Suppressor macrophage treated with lipopolysaccharide for 4 hours (primary cell): ENCODE measurements at regions not wholly inside any gene's neighbourhood (a gene's known extent, or its start where the extent isn't known, plus 50 kb on each side); places are given as distances from the start of the nearest gene placed in this dataset.

Experiments used
- DNase-seq: peaks from one replicate; pipeline ENCODE4 v3.0.0-alpha.2; 2020

DNA sequence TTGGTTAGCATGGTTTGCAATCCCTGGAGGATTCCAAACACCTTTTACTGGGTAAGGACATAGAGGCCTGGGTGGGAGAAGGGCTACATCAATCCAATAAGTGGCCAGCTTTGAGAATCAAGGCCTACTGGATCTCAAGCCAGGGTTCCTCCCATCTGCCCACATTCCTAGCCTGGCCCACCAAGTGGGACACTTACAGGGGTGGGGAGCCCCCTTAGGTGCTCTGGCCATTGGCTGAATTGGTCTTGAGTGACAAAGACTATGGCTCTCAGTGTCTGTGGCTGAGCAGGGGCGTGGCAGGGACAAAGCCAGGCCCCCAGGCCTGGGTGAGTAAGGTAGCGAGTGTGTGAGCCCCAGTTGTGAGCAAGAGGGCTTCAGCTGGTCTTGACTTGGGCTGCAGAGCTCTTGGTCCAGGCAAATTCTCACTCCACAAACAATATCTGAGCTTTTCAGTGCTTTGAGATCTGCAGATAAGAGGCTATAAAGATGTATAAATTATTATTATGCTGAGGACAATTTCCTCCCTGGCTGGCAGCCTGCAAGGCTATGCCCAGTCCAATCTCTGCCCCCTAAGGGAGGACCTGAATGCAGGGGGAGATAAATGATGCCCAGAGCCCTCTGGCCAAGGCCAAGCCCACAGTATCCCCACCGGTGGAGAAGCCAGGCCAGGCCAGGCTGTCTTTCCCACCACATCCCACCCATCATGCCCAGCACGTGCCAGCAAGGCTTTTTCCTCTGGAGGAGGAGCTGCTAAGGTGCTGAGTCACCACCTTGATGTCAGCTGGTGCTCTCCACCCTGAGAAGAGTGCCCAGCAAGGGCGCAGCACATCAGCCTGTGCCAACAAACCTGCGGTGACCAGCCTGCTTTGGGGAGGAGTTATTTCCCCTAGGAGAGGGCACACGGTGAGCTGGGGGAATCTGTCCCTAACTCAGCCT, 80.7 kb upstream of the DUSP5 start:
- no peak for DNase-seq

DNA sequence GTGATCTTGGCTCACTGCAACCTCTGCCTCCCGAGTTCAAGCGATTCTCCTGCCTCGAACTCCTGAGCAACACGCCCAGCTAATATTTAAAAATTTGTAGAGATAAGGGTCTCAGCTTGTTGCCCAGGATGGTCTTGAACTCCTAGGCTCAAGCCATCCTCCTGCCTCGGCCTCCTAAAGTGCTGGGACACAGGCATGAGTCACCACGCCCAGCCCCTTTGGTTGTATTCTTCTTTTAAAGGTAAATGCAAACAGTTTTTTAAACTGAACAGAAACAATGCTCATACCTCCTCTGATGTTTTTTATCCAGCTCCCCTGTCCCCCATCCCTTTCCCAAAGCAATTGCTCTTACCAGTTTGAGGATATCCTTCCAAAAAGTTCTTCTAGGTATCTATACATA, 79.5 kb upstream of the DUSP5 start:
- no peak for DNase-seq

DNA sequence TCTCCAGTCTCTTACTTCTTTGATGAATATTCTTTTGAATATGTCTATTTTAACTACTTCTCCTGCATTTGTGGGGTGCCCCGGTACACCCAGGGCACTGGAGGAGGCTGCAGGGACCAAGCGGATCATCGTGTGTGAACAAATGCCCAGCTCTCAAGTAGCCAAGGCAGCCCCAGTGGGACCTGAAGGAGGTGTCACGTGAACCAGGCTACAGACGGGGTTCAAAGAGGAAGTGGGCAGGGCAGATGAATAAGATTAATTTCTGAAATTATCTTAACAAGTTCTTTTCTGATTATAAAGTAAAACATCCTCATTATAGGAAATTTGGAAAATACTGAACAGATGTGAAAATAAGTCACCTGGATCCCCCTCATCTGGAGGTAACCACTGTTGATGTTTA, 78.4 kb upstream of the DUSP5 start:
- DNase-seq, result no peak

DNA sequence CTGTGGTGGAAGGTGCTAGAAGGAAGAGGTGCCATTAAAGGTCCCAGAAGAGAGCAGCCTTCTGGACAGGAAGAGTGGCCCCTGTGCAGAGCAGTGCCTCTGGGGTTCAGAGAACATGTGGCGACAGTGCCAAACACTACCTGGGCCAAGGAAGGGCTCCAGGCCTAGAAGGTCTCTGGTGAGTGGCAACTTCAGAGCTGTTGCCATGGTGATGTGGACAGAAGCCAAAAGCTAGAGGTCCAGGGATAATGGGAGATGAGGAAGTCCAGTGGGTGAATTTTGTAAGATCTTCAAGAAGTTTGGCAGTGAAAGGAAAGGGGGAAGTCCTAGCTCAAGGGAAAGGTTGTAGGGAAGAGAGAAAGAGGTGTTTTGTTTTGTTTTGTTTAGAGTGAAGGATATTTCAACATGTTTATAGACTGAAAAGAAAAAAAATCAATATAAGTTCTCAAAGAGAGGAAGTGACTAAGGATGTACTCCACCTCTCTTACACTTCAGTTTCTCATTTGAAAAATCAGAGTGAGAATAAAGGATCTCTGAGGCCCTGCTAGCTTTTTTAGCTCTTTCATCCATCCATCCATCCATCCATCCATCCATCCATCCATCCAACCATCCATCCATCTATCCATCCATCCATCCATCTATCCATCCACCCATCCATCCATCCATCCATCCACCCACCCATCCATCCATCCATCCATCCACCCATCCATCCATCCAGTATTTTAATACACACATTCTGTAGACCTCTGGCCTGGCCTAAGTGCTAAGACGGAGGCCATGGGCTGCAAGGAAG, 77.1 kb upstream of the DUSP5 start:
- peak; percentile 68 for DNase-seq

DNA sequence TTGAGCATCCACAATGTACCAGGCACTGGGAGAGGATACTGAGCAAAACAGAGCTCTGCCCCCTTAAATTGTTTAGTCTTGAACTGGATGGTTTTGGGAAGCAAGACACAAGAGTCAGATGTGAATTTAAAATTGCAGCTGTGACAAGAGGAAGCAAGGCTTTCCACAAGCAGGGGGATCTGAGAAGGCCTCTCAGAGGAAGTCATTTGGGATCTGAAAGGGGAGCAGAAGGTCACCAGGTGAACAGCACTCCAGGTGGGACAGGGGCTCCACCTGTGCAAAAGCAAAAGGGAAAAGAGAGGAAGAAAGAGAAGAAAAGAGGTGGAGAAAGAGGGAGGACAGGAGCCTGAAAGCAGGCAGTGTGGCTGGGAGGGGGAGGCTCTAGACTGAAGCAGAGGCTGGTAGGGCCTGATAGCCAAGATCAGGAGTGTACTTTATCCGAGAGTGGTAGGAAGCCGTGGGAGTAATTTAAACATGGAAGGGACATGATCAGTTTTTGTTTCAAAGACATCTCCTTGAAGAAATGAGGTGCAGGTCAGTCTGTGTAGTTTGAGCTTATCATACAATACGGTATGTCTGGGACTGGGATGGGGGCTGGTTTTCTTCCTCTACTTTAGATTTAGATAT, 76.1 kb upstream of the DUSP5 start:
- DNase-seq, result no peak

DNA sequence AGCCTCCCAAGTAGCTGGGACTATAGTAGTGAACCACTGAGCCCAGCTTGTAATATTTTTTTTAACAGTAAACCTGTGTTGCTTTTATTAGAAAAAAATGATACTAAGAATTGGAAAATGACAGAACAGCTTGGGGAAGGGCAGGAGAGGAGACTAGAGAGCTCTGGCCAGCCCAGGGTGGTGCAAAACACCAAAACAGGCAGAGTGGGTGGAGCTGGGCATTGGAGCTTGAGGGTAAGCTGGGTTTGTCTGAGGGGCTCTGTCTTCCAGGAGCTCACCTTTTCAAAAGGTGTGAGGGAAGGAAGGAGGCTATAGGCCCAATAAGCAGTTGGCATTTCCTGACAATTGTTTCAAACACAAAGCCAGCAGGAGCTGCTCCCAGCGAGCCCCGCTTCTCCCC, 75.2 kb upstream of the DUSP5 start:
- DNase-seq, result no peak

DNA sequence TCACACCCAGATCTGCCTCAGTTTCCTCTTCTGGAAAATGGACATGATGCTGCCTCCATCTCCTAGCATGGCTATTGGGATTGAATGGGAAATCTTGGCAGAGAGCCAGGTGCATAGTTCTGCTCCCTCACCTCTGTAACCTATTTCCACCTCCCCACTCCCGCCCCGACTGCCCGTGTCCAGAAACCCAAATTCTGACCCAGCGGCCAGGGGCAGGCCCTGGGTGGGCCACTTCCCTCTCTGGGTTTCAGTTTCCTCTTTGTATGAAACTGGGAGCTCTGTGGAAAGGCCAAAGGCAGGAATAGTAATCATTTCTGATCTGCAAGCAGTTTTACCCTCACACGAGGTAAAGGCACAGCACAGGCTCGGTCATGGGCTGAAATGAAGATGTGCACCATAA, 74.1 kb upstream of the DUSP5 start:
- peak; percentile 92 for DNase-seq

DNA sequence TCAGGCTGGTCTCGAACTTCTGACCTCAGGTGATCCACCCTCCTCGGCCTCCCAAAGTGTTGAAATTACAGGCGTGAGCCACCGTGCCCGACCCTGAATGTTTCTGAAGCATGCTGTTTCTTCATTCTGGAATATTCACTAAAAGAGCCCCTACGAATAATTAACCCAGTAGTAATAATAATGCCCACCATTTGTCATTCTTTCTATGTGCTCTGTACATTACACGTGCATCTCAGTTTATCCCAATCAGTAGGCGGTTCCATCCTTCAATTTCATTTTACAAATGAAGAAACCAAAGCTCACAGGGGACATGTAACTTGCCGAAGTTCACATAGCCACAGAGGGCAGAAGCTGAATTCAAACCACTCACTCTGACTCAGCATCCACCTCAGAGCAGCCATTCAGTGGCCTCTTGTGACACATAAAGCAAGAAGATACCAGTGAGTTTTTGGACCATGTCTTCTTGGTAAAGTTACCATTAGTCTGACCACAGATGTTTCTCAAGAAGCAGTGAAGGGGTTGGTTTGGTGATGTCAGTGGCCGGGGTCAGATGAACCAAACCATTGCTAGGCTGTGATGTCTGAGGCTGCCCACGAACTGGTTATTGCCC, 71.9 kb upstream of the DUSP5 start:
- DNase-seq, result peak; percentile 95

DNA sequence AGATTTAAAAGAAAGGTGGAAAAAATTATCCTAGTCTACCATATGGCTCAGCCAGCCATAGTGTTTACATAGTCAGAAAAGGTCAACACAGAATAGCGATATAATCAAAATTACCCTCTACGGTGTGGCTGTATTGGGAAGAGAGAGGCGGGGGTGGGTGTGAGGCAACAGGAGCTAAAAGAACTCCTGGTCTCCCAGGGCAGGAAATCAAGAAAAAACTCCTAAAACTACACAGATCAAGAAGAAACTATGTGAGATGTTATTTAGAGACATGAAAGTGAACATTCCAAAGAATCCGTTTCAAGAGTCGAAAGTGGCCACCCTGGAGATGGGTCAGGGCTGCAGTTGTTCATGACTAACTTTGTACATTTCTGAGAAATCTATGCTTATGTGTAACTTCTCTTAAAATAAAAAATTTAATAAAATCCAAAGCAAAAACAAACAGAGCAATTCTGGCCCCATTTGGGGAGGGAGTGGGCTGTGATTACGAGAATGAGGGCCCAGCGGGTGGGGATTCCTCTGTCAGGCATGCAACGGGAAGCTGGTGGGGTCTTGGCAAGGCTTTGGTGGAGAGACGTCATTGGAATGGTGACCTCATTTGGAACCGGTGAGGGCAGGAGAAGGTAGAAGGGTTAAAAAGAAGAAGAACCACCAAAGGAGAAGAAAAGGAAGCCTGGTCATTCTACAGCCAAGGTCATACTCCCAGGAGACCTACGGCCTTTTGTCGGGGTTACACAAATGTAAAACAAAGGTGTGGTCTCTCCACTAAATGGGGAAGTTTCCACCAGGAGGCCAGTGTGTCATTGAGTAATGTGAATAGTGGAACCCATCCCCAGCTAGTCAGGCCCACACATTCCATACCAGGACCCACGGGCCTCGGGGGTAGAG, 71.2 kb upstream of the DUSP5 start:
- peak; percentile 69 for DNase-seq

DNA sequence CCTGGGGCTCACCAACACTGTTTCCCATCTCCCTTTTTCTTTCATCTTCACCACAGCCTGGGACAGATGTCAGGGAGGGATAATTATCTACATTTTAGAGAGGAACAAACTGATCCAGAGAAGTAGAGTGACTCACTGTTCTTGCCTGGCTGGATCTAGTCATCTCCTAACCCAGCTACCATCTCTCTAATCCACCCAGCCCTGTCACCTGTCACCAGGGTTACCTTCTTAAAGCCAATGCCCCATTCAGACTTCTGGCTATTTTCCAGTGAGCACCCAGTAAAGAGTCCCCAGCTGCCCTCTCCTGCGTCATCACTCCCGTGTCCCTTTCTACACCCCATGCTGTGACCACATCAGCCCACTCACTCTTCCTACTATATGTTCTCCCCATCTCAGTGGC, 68.4 kb upstream of the DUSP5 start:
- DNase-seq, result no peak

DNA sequence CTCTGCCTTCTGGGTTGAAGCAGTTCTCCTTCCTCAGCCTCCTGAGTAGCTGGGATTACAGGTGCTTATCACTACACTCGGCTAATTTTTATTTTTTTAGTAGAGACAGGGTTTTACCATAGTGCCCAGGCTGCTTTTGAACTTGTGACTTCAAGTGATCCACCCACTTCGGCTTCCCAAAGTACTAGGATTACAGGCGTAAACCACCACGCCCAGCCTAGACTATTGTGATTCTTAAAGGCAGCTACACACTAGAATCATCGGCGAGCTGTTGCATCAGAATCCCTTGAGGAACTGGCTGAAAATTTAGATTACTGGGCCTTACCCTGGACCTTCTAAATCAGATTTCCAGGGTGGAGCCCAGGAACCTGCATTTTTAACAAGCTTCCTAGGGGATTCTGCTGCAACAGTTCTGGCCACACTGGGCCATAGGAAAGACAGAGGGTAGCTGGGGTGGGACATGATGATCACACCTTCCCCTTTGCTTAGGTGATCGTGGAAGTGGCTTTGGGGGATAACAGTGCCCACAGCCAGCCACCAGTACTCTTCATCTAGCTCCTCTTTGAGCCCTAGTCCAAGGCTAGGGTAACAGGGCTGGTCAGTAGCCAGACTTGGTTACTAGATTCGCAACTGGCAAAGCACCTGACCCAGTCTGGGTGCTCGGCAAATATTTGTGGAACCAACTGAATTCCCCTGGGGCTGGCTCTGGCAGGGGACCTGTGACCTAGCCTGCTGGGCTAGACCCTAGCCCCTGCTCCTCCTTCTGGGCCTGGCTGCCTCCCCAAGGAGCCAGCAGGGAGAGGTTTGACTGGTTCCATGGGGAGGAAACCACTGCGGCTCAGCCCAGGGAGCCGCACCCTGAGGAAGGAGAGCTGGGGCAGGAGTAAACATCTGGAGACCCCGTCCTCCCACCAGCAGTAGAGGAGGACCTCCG, 67.1 kb upstream of the DUSP5 start:
- peak; percentile 60 for DNase-seq

DNA sequence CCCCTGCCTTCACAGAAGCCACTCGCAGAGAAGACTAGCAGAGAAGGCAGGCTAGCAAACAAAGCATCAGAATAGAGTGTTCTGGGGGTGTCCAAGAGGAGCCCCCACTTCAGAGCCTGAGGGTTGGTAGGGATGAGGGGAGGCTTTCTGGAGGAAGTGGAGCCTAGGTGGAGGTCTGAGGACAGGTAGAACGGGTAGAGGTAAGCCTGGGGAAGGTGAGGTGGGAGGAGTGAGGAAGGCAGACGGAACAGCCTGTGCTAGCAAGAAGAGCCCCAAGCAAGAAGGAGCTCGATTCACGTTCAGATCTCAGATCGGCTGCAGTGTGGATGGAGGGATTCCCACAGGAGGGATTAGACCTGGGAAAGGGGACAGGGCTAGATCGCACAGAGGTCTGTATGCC, 66.0 kb upstream of the DUSP5 start:
- DNase-seq, result no peak

DNA sequence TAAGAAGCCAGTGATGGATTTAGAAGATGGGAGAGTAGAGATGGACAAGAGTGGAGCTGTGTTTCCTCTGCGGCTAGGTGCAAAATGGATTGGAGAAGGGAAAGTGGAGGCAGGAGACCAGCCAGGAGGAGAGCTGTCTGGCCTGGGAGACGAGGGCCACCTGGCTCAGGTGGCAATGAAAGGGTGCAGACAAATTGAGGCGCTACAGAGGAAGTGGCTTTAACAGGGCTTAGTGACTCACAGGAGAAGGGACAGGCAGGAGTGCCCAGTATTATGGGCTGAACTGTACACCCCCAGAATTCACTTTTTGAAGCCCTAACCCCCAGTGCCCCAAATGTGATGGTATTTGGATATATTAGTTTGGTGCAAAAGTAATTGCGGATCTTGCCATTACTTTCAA, 65.6 kb upstream of the DUSP5 start:
- DNase-seq, result no peak

DNA sequence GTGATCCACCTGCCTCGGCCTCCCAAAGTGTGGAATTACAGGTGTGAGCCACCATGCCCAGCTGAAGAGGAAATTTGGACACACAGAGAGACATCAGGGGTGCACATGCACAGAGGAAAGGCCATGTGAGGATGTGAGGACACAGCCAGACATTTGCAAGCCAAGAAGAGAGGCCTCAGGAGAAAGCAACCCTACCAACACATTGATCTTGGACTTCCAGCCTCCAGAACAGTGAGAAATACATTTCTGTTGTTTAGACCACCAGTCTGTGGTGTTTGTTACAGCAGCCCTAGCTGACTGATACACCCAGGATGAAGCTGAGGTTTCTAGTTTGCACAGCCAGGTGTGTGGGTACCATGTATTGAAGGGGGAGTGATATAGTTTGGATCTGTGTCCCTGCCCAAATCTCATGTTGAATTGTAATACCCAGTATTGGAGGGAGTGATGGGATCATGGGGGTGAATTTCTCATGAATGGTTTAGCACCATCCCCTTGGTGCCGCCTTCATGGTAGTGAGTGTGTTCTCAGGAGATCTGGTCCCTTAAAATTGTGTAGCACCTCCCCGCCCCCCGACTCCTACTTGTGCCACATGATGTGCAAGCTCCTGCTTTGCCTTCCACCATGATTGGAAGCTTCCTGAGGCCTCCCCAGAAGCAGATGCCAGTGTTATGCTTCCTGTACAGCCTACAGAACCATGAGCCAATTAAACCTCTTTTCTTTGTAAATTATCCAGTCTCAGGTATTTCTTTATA, 64.7 kb upstream of the DUSP5 start:
- no peak for DNase-seq

DNA sequence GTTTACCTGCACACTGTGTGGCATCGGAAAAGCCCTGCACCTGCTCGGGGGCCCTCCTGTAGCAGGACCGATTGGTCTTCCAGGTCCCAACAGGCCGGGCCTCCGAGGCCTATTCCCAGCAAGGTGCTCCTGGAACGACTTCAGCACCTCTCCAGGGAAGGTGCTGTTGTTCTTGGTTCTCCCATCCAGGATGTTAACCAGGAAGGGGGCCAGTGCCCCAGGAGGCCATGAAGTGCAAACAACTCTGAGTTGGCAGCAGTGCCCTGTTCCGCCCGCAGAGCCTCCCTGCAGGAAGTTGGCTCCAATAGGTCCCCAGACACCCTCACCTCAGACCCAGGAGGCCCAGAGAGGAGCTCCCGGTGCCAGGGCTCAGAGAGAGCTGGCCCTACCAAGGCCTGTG, 64.0 kb upstream of the DUSP5 start:
- DNase-seq, result no peak

DNA sequence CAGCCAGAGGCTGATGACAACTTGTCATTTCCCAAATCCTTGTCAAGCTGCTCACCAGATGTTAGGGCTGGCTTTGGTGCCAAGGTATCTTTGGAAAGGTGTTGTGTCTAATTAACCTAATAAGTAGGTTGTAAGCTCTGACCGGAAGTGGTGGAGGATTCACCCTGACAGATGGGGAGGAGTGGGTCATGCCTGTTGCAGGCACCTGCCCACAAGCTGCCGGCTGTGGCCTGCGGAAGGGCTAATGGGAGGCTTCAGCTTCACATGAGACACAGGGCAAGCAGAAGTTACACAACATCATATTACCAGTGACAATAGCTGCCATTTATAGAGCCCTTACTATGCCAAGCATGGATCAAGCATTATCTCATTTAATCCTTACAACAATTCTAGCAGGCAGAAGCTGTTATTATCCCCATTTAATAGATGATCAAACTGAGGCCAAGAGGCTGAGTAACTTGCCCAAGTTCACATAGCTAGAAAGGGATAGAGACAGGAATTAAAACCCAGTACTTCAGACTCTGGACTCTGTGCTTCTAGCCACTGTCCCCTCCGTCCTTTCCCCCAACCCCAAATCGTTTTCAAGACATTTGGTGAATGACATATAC, 63.1 kb upstream of the DUSP5 start:
- DNase-seq, result peak; percentile 29

DNA sequence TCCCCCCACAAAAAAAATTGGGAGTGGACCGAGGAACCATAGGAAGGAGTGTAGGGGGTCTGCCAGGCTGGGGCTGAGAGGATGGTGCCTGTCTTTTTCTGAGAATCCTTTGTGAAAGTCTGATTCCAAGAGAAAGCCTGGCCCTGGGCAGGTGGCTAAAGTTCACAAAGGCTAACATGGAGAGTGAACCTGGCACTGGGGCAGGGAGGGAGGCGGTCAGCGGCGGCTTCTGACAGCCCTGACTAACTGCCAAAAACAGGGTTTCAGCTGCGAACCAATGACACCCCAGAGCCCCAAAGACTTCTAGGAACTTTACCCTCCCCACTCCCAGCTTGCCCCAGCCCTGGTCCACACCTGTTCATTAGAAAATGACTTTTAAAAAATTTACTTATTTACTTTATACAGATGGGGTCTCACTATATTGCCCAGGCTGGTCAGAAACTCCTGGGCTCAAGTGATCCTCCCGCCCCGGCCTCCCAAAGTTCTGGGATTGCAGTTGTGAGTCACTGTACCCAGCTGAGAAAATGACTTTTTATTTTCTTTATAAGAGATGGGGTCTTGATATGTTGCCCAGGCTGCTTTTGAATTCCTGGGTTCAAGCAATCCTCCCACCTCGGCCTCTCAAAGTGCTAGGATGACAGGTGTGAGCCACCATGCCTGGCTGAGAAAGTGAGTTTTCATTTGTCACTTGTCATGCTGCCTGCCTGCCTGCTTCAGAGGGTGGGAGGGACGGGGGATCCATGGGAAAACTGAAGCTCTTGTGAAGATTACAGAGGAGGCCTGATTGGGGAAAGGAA, 61.0 kb upstream of the DUSP5 start:
- no peak for DNase-seq

DNA sequence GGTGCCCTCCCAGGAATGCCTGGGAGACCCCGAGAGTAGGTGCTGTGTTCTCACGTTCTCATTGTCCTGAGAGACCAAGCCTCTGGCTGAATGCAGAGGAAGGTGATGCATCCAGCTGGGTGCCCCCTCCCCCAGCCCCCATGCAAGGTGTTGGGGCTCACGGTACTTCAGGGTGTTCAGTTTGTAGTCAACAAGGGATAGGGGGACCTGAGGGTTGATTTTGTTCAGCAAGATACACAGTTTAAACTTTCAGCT, 60.4 kb upstream of the DUSP5 start:
- no peak for DNase-seq

DNA sequence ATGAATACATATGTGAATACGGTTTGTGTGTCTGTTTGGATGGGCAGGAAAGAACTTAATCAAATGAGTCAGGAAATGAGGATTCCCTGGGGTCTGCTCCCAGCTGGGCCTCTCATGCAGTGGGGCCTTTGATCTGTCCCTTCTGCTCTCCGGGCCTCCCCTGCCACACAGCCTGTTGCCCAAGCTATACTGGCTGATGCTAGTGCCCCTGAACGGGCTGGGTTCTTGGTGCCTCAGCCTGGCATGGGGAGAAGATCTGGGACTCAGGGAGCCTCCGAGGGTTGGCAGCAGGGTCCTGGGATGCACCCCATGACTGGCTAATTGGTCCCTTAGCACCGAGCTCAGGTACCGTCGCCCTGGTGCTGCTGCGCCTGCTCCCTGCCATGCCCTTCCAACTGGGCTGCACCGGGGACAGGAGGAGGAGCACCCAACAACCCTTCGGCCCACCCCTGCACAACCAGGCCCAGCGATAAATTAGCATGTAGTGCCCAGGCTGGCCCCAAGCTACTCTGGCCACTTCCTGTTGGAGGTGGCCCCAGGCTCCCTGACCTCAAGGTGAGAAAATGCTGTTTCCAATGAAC, 59.9 kb upstream of the DUSP5 start:
- DNase-seq, result no peak
